GM12878 (cell line): ENCODE measurements at regions not wholly inside any gene's neighbourhood (a gene's known extent, or its start where the extent isn't known, plus 50 kb on each side); places are given as distances from the start of the nearest gene placed in this dataset.

ENCODE experiments used
- ATF3 ChIP-seq: IDR thresholded peaks from 2 replicates; pipeline ENCODE4 v1.6.1; 2011; ENCODE audit warnings: low read depth, mild to moderate bottlenecking, low read length, moderate library complexity, borderline replicate concordance; ENCODE audit errors: extremely low read depth
- BACH1 ChIP-seq: fragments of 450-650 bp; IDR thresholded peaks from 2 replicates; pipeline ENCODE4 v1.6.1; 2017; ENCODE audit warnings: mild to moderate bottlenecking, borderline replicate concordance
- CBX3 ChIP-seq: fragments of 200-600 bp; sonication (generic); IDR thresholded peaks from 2 replicates; pipeline ENCODE4 v1.6.1; 2016; ENCODE audit warnings: low read depth, borderline replicate concordance
- E2F8 ChIP-seq: fragments of 450-650 bp; IDR thresholded peaks from 2 replicates; pipeline ENCODE4 v1.6.1; 2018; ENCODE audit warnings: mild to moderate bottlenecking, low read depth, moderate library complexity; ENCODE audit not compliant: partially characterized antibody
- HSF1 ChIP-seq: fragments of 150-350 bp; IDR thresholded peaks from 2 replicates; pipeline ENCODE4 v1.6.1; 2014; ENCODE audit warnings: mild to moderate bottlenecking, low read depth, low read length
- JUNB ChIP-seq: IDR thresholded peaks from 2 replicates; pipeline ENCODE4 v1.6.1; 2016; ENCODE audit warnings: antibody characterized with exemption, mild to moderate bottlenecking
- JUND ChIP-seq: IDR thresholded peaks from 2 replicates; pipeline ENCODE4 v1.6.1; 2012; ENCODE audit warnings: low read depth, mild to moderate bottlenecking, low read length, improper control_type of control experiment, moderate library complexity
- MYB ChIP-seq: fragments of 150-350 bp; IDR thresholded peaks from 2 replicates; pipeline ENCODE4 v1.6.1; 2014; ENCODE audit warnings: mild to moderate bottlenecking, low read depth, low read length, borderline replicate concordance
- NFYA ChIP-seq: IDR thresholded peaks from 2 replicates; pipeline ENCODE4 v1.6.1; 2011; ENCODE audit warnings: low read depth, mild to moderate bottlenecking, low read length, improper control_type of control experiment, borderline replicate concordance
- NRF1 ChIP-seq: conservative IDR thresholded peaks from 2 replicates; pipeline ENCODE4 v1.6.1; 2011; ENCODE audit warnings: mild to moderate bottlenecking, low read depth, low read length, improper control_type of control experiment
- RAD51 ChIP-seq: fragments of 450-650 bp; IDR thresholded peaks from 2 replicates; pipeline ENCODE4 v1.6.1; 2016; ENCODE audit warnings: moderate library complexity, mild to moderate bottlenecking, inconsistent platforms
- RB1 ChIP-seq: fragments of 450-650 bp; formaldehyde crosslinking; IDR thresholded peaks from 2 replicates; pipeline ENCODE4 v1.6.1; 2017; ENCODE audit warnings: mild to moderate bottlenecking, borderline replicate concordance
- SPI1 ChIP-seq: IDR thresholded peaks from 2 replicates; pipeline ENCODE4 v1.6.1; 2011; ENCODE audit warnings: low read depth, mild to moderate bottlenecking, low read length, moderate library complexity, borderline replicate concordance; ENCODE audit not compliant: insufficient read depth
- STAT1 ChIP-seq: fragments of 450-650 bp; conservative IDR thresholded peaks from 2 replicates; pipeline ENCODE4 v1.6.1; 2014; ENCODE audit warnings: antibody characterized with exemption, mild to moderate bottlenecking
- SUPT20H ChIP-seq: IDR thresholded peaks from 2 replicates; pipeline ENCODE4 v1.6.1; 2011; ENCODE audit warnings: low read depth, mild to moderate bottlenecking, low read length, moderate library complexity, borderline replicate concordance; ENCODE audit not compliant: control insufficient read depth
- USF1 ChIP-seq: IDR thresholded peaks from 2 replicates; pipeline ENCODE4 v1.6.1; 2011; ENCODE audit warnings: borderline replicate concordance, low read depth, mild to moderate bottlenecking, moderate library complexity, mixed read lengths, low read length; ENCODE audit not compliant: insufficient read depth; ENCODE audit errors: extremely low read length
- YY1 ChIP-seq: IDR thresholded peaks from 2 replicates; pipeline ENCODE4 v1.6.1; 2011; ENCODE audit warnings: low read depth, mild to moderate bottlenecking, low read length
- ZBTB4 ChIP-seq: fragments of 450-650 bp; formaldehyde crosslinking; IDR thresholded peaks from 2 replicates; pipeline ENCODE4 v1.4.0; 2022; ENCODE audit warnings: mild to moderate bottlenecking, moderate library complexity
- ZNF384 ChIP-seq: IDR thresholded peaks from 2 replicates; pipeline ENCODE4 v1.6.1; 2012; ENCODE audit warnings: low read depth, mild to moderate bottlenecking, low read length, improper control_type of control experiment, borderline replicate concordance

GRCh38 chr6:6392214-6393068 lies 72.0 kb upstream of the F13A1 start (continued):
- TF ChIP-seq E2F8 (peak; percentile 26), ATF3 (peak; percentile 37; the same call in 1 of the 2 replicates), MYB (0 out of 2 replicates have a peak, but pooled peaks have one; percentile 53), NFYA (no peak), YY1 (peak; percentile 1; the same call in 1 of the 2 replicates), ZNF384 (no peak), CBX3 (no peak), HSF1 (no peak), STAT1 (no peak), USF1 (peak; percentile 79), SUPT20H (no peak), JUND (no peak), NRF1 (no peak), RAD51 (peak; percentile 98), ZBTB4 (CRISPR knock-in tag) (0 out of 2 replicates have a peak, but pooled peaks have one; percentile 23), JUNB (0 out of 2 replicates have a peak, but pooled peaks have one; percentile 12), RB1 (peak; percentile 62; the same call in 1 of the 2 replicates), BACH1 (peak; percentile 82), SPI1 (peak; percentile 98)
